LNCaP clone FGC (cell line): ENCODE measurements at regions not wholly inside any gene's neighbourhood (a gene's known extent, or its start where the extent isn't known, plus 50 kb on each side); places are given as distances from the start of the nearest gene placed in this dataset.

Experiments
- DNase-seq: peaks from one replicate; pipeline ENCODE4 v3.0.0-alpha.2; 2011; ENCODE audit warnings: low read depth
- H3K4me3 ChIP-seq: 2 replicates; pipeline ENCODE4 v1.5.1; 2011; ENCODE audit warnings: mild to moderate bottlenecking, low read depth, low read length, control low read depth
- CTCF ChIP-seq: IDR thresholded peaks from 2 replicates; pipeline ENCODE4 v1.5.1; 2012; ENCODE audit warnings: mild to moderate bottlenecking; ENCODE audit not compliant: control insufficient read depth, insufficient read depth; ENCODE audit errors: extremely low read depth

GRCh38 chr2:193868833-193869232 is 1674.1 kb upstream of the TMEFF2 start:
- no peak for DNase-seq
- no peak for TF ChIP-seq CTCF
- no peak overlapping the region for H3K4me3 ChIP-seq

GRCh38 chr2:193868132-193868531 is 1673.4 kb upstream of the TMEFF2 start:
- DNase-seq: no peak
- no peak for TF ChIP-seq CTCF
- no peak overlapping the region for H3K4me3 ChIP-seq

GRCh38 chr2:193867454-193867853 is 1672.7 kb upstream of the TMEFF2 start:
- H3K4me3 ChIP-seq: no peak overlapping the region
- DNase-seq: no peak
- no peak for TF ChIP-seq CTCF

- no peak for TF ChIP-seq CTCF
- no peak for DNase-seq
- H3K4me3 ChIP-seq: no peak overlapping the region
Observed at GRCh38 chr2:193861557-193861956, 1666.8 kb upstream of the TMEFF2 start.

- TF ChIP-seq CTCF: no peak
- no peak overlapping the region for H3K4me3 ChIP-seq
- no peak for DNase-seq
Observed at GRCh38 chr2:193847991-193848390, 1653.3 kb upstream of the TMEFF2 start.

- no peak for TF ChIP-seq CTCF
- H3K4me3 ChIP-seq: no peak overlapping the region
- no peak for DNase-seq
Observed at GRCh38 chr2:193847130-193847529, 1652.4 kb upstream of the TMEFF2 start.

- no peak overlapping the region for H3K4me3 ChIP-seq
- TF ChIP-seq CTCF: no peak
- peak; percentile 2 for DNase-seq
Observed at GRCh38 chr2:193845604-193846003, 1650.9 kb upstream of the TMEFF2 start.
